ENCODE measurements at regions not wholly inside any gene's neighbourhood (a gene's known extent, or its start where the extent isn't known, plus 50 kb on each side); places are given as distances from the start of the nearest gene placed in this dataset.

- H3K9ac ChIP-seq (ENCODE audit: low read length): no peak overlapping the region
- no peaks in the 10 kb centered on the region for H3K79me2 ChIP-seq (ENCODE audit: low read length)
- H3K4me2 ChIP-seq (ENCODE audit: low read length): no peak overlapping the region
- H3F3A ChIP-seq (ENCODE audit: low read length, unreplicated experiment): no peaks in the 10 kb centered on the region
- no peak overlapping the region for H3K4me3 ChIP-seq (ENCODE audit: low read length)
- ChIA-PET POLR2A (ENCODE audit: unreplicated experiment) (no interaction called here), CTCF (no interaction called here)
- no peak for ATAC-seq
- no peaks in the 10 kb centered on the region for H4K20me1 ChIP-seq (ENCODE audit: low read length)
- H3K4me1 ChIP-seq (ENCODE audit: insufficient read depth, low read length): peaks cover 20% of the 10 kb centered on the region
- H3K9me2 ChIP-seq (replicated peaks; ENCODE audit: low read length): no peaks in the 10 kb centered on the region
- no peaks in the 10 kb centered on the region for H3K36me3 ChIP-seq (ENCODE audit: low read depth, low read length)
- H3K27ac ChIP-seq (ENCODE audit: low read length): peak overlapping the region; percentile 67
- intact Hi-C loops (cut with micrococcal nuclease): no loop called here
- no peaks in the 10 kb centered on the region for H3K27me3 ChIP-seq (ENCODE audit: low read length)
- H2AFZ ChIP-seq (ENCODE audit: low read length): no peak overlapping the region
- BruUV-seq (replicated peaks): no TSS peak
- TF ChIP-seq EZH2phosphoT487 (IDR thresholded peaks at IDR 0.05; ENCODE audit: borderline replicate concordance, low read length) (no peak), EZH2 (IDR thresholded peaks at IDR 0.05; ENCODE audit: low read length, unreplicated experiment) (no peak), CTCF (conservative IDR thresholded peaks at IDR 0.05; ENCODE audit: low read depth, low read length) (no peak)
- no peak for DNase-seq
- H3K9me3 ChIP-seq (ENCODE audit: low read length): no peaks in the 10 kb centered on the region
Observed at GRCh38 chr2:111695441-111696007, 188.5 kb downstream of the ANAPC1 start.

GRCh38 chr2:111696226-111696625 is 187.8 kb downstream of the ANAPC1 start:
- DNase-seq (no peak), ATAC-seq (no peak)
- intact Hi-C loops (cut with micrococcal nuclease): no loop called here
- H3K4me1 ChIP-seq (ENCODE audit: insufficient read depth, low read length): peaks cover 25% of the 10 kb centered on the region
- TF ChIP-seq EZH2phosphoT487 (IDR thresholded peaks at IDR 0.05; ENCODE audit: borderline replicate concordance, low read length) (no peak), EZH2 (IDR thresholded peaks at IDR 0.05; ENCODE audit: low read length, unreplicated experiment) (no peak), CTCF (conservative IDR thresholded peaks at IDR 0.05; ENCODE audit: low read depth, low read length) (no peak)
- no peak overlapping the region for H3K27ac ChIP-seq (ENCODE audit: low read length)
- no peak overlapping the region for H3K4me2 ChIP-seq (ENCODE audit: low read length)
- no peaks in the 10 kb centered on the region for H4K20me1 ChIP-seq (ENCODE audit: low read length)
- no peaks in the 10 kb centered on the region for H3K27me3 ChIP-seq (ENCODE audit: low read length)
- no TSS peak for BruUV-seq (replicated peaks)
- no peaks in the 10 kb centered on the region for H3K36me3 ChIP-seq (ENCODE audit: low read depth, low read length)
- H3F3A ChIP-seq (ENCODE audit: low read length, unreplicated experiment): no peaks in the 10 kb centered on the region
- CTCF ChIA-PET: no interaction called here
- no peaks in the 10 kb centered on the region for H3K9me2 ChIP-seq (replicated peaks; ENCODE audit: low read length)
- no peak overlapping the region for H3K9ac ChIP-seq (ENCODE audit: low read length)
- no peaks in the 10 kb centered on the region for H3K9me3 ChIP-seq (ENCODE audit: low read length)
- POLR2A ChIA-PET (ENCODE audit: unreplicated experiment): no interaction called here
- no peaks in the 10 kb centered on the region for H3K79me2 ChIP-seq (ENCODE audit: low read length)
- no peak overlapping the region for H2AFZ ChIP-seq (ENCODE audit: low read length)
- H3K4me3 ChIP-seq (ENCODE audit: low read length): no peak overlapping the region

GRCh38 chr2:111697560-111697959 is 186.4 kb downstream of the ANAPC1 start:
- peaks cover 38% of the 10 kb centered on the region for H3K4me1 ChIP-seq (ENCODE audit: insufficient read depth, low read length)
- no peak overlapping the region for H3K4me2 ChIP-seq (ENCODE audit: low read length)
- no peak overlapping the region for H3K9ac ChIP-seq (ENCODE audit: low read length)
- no peaks in the 10 kb centered on the region for H3K9me3 ChIP-seq (ENCODE audit: low read length)
- H3K27me3 ChIP-seq (ENCODE audit: low read length): no peaks in the 10 kb centered on the region
- intact Hi-C loops (cut with micrococcal nuclease): no loop called here
- H3K4me3 ChIP-seq (ENCODE audit: low read length): no peak overlapping the region
- TF ChIP-seq EZH2 (IDR thresholded peaks at IDR 0.05; ENCODE audit: low read length, unreplicated experiment): no peak
- TF ChIP-seq CTCF (conservative IDR thresholded peaks at IDR 0.05; ENCODE audit: low read depth, low read length): no peak
- ChIA-PET CTCF (no interaction called here), POLR2A (ENCODE audit: unreplicated experiment) (no interaction called here)
- H2AFZ ChIP-seq (ENCODE audit: low read length): no peak overlapping the region
- ATAC-seq (no peak), DNase-seq (no peak)
- no peaks in the 10 kb centered on the region for H3K36me3 ChIP-seq (ENCODE audit: low read depth, low read length)
- no peak overlapping the region for H3K27ac ChIP-seq (ENCODE audit: low read length)
- no peaks in the 10 kb centered on the region for H3K79me2 ChIP-seq (ENCODE audit: low read length)
- no TSS peak for BruUV-seq (replicated peaks)
- no peaks in the 10 kb centered on the region for H3F3A ChIP-seq (ENCODE audit: low read length, unreplicated experiment)
- no peaks in the 10 kb centered on the region for H3K9me2 ChIP-seq (replicated peaks; ENCODE audit: low read length)
- H4K20me1 ChIP-seq (ENCODE audit: low read length): no peaks in the 10 kb centered on the region

Data from PC-3 (cell line).